HCT116 (cell line): ENCODE measurements at regions not wholly inside any gene's neighbourhood (a gene's known extent, or its start where the extent isn't known, plus 50 kb on each side); places are given as distances from the start of the nearest gene placed in this dataset.

Experiments
- ATAC-seq: fragments of 200-7000 bp; cut with Tn5 transposase; 2 replicates; pipeline ENCODE4 v1.9.1; 2020; ENCODE audit warnings: mild to moderate bottlenecking, moderate library complexity
- BruUV-seq: library from RNA; stranded (reverse); fragments of 400-500 nt; replicated peaks from 2 replicates; lab custom pipeline; 2021; lab: Mats Ljungman, UMichigan
- CTCF ChIA-PET: fragments of 300-600 bp; sonication (Branson Sonifier 250); formaldehyde crosslinking; loops from one replicate; lab custom pipeline; 2021; ENCODE audit warnings: antibody characterized with exemption; lab: Charles Lee
- POLR2A ChIA-PET: fragments of 300-600, 350-600 bp; sonication (Branson Sonifier 250); formaldehyde crosslinking; loops from one replicate; lab custom pipeline; 2021; ENCODE audit warnings: antibody characterized with exemption; lab: Charles Lee
- RAD21 ChIA-PET, 2 experiments: fragments of 300-600 bp; sonication (Branson Sonifier 250); formaldehyde crosslinking; loops; one replicate each; lab custom pipeline; 2023; ENCODE audit warnings: low total read pairs in 2 of 2; ENCODE audit not compliant: uncharacterized antibody in 2 of 2, unreplicated experiment in 2 of 2, low non-redundant PET in 1 of 2; lab: Charles Lee
- DNase-seq: peaks from one replicate; pipeline ENCODE4 v3.0.0-alpha.2; 2010; ENCODE audit warnings: low read depth, low spot score
- H2AFZ ChIP-seq: fragments of 200-600 bp; shearing (Covaris generic), sonication (generic); 2 replicates; pipeline ENCODE4 v1.6.1; 2017; ENCODE audit warnings: low read depth, mixed run types, mixed read lengths, antibody characterized with exemption, low read length; ENCODE audit not compliant: poor library complexity, severe bottlenecking
- H3K27ac ChIP-seq: 2 replicates; pipeline ENCODE4 v1.5.1; 2012; ENCODE audit warnings: low read depth, low read length
- H3K27me3 ChIP-seq: fragments of 200-600 bp; sonication (generic); 2 replicates; pipeline ENCODE4 v1.6.1; 2016; ENCODE audit warnings: mixed run types, low read length, mixed read lengths; ENCODE audit not compliant: insufficient read depth
- H3K36me3 ChIP-seq, 2 experiments: fragments of 200-500 bp in 1 of 2; fragments of 200-600 bp in 1 of 2; sonication (Bioruptor generic) in 1 of 2; sonication (generic) in 1 of 2; 2 replicates each; pipeline versions ENCODE4 v1.5.1 to v1.6.1; 2014 to 2016; ENCODE audit warnings: low read length in 2 of 2, inconsistent platforms in 1 of 2, mixed read lengths in 1 of 2, mixed run types in 1 of 2; ENCODE audit not compliant: insufficient read depth in 2 of 2, control insufficient read depth in 1 of 2
- H3K4me1 ChIP-seq, 2 experiments: fragments of 200-600 bp in 1 of 2; sonication (generic) in 1 of 2; 2 replicates each; pipeline versions ENCODE4 v1.5.1 to v1.6.1; 2012 to 2017; ENCODE audit warnings: low read length in 2 of 2, inconsistent platforms in 1 of 2, mild to moderate bottlenecking in 1 of 2, mixed read lengths in 1 of 2, mixed run types in 1 of 2, moderate library complexity in 1 of 2; ENCODE audit not compliant: insufficient read depth in 2 of 2, control insufficient read depth in 1 of 2
- H3K4me2 ChIP-seq: fragments of 200-600 bp; sonication (generic); 2 replicates; pipeline ENCODE4 v1.6.1; 2017; ENCODE audit warnings: mixed run types, low read length, mixed read lengths
- H3K4me3 ChIP-seq, 2 experiments: fragments of 200-600 bp in 1 of 2; sonication (generic) in 1 of 2; replicated peaks in 1 of 2; 2 replicates each; pipeline ENCODE4 v1.5.1; 2011 to 2016; ENCODE audit warnings: low read length in 2 of 2, control low read depth in 1 of 2, low read depth in 1 of 2, mild to moderate bottlenecking in 1 of 2, mixed read lengths in 1 of 2, mixed run types in 1 of 2
- H3K79me2 ChIP-seq: fragments of 200-600 bp; sonication (generic); 2 replicates; pipeline ENCODE4 v1.6.1; 2017; ENCODE audit warnings: mild to moderate bottlenecking, mixed run types, low read length, moderate library complexity, mixed read lengths; ENCODE audit not compliant: insufficient read depth
- H3K9ac ChIP-seq: fragments of 200-600 bp; sonication (generic); 2 replicates; pipeline ENCODE4 v1.6.1; 2016; ENCODE audit warnings: low read length, mixed read lengths
- H3K9me2 ChIP-seq: fragments of 200-600 bp; sonication (generic), shearing (Covaris generic); 2 replicates; pipeline ENCODE4 v1.6.1; 2017; ENCODE audit warnings: mixed run types, mild to moderate bottlenecking, moderate library complexity; ENCODE audit not compliant: insufficient read depth
- H3K9me3 ChIP-seq, 2 experiments: fragments of 200-500 bp in 1 of 2; fragments of 200-600 bp in 1 of 2; sonication (Bioruptor generic) in 1 of 2; sonication (generic) in 1 of 2; 2 replicates each; pipeline ENCODE4 v1.6.1; 2014 to 2017; ENCODE audit warnings: low read length in 2 of 2, mixed read lengths in 2 of 2, inconsistent platforms in 1 of 2, low read depth in 1 of 2, mild to moderate bottlenecking in 1 of 2, mixed run types in 1 of 2, moderate library complexity in 1 of 2; ENCODE audit not compliant: control insufficient read depth in 1 of 2, insufficient read depth in 1 of 2
- H4K20me1 ChIP-seq: fragments of 200-600 bp; sonication (generic), shearing (Covaris generic); 2 replicates; pipeline ENCODE4 v1.6.1; 2017; ENCODE audit warnings: mixed run types, mild to moderate bottlenecking, moderate library complexity; ENCODE audit not compliant: insufficient read depth
- CEBPB ChIP-seq: IDR thresholded peaks from 2 replicates; pipeline ENCODE4 v1.6.1; 2012; ENCODE audit warnings: low read depth
- CTCF ChIP-seq, 3 experiments: fragments of 200-600 bp in 1 of 3; sonication (generic) in 1 of 3; IDR thresholded peaks in 2 of 3; conservative IDR thresholded peaks in 1 of 3; 2 replicates each; pipeline ENCODE4 v1.5.1; 2012 to 2017; ENCODE audit warnings: low read depth in 2 of 3, low read length in 2 of 3, antibody characterized with exemption in 1 of 3, borderline replicate concordance in 1 of 3, control low read depth in 1 of 3, mild to moderate bottlenecking in 1 of 3, mixed read lengths in 1 of 3, mixed run types in 1 of 3, moderate library complexity in 1 of 3; ENCODE audit not compliant: insufficient read depth in 1 of 3
- EGR1 ChIP-seq: IDR thresholded peaks from 2 replicates; pipeline ENCODE4 v1.6.1; 2012; ENCODE audit warnings: low read depth
- ELF1 ChIP-seq: IDR thresholded peaks from 2 replicates; pipeline ENCODE4 v1.6.1; 2012; ENCODE audit warnings: low read depth, borderline replicate concordance
- EZH2 ChIP-seq: fragments of 200-600 bp; sonication (generic); IDR thresholded peaks from 2 replicates; pipeline ENCODE4 v1.6.1; 2017; ENCODE audit warnings: antibody characterized with exemption, mixed run types
- MAX ChIP-seq: IDR thresholded peaks from 2 replicates; pipeline ENCODE4 v1.6.1; 2012
- POLR2A ChIP-seq: IDR thresholded peaks from 2 replicates; pipeline ENCODE4 v1.7.0; 2011; ENCODE audit warnings: borderline replicate concordance; ENCODE audit not compliant: insufficient read depth, insufficient read length; ENCODE audit errors: extremely low read depth
- POLR2AphosphoS5 ChIP-seq: IDR thresholded peaks from 2 replicates; pipeline ENCODE4 v1.6.1; 2011; ENCODE audit warnings: mild to moderate bottlenecking, low read depth, low read length, moderate library complexity
- RAD21 ChIP-seq: IDR thresholded peaks from 2 replicates; pipeline ENCODE4 v1.6.1; 2012; ENCODE audit warnings: low read depth, mild to moderate bottlenecking
- SIN3A ChIP-seq: IDR thresholded peaks from 2 replicates; pipeline ENCODE4 v1.6.1; 2012; ENCODE audit warnings: low read depth
- SRF ChIP-seq: IDR thresholded peaks from 2 replicates; pipeline ENCODE4 v1.6.1; 2012; ENCODE audit warnings: low read depth
- YY1 ChIP-seq: IDR thresholded peaks from 2 replicates; pipeline ENCODE4 v1.6.1; 2011; ENCODE audit warnings: low read length, low read depth, moderate library complexity, mild to moderate bottlenecking; ENCODE audit not compliant: insufficient replicate concordance; ENCODE audit errors: extremely low read depth
- ZFX ChIP-seq: fragments of 450-650 bp; IDR thresholded peaks from 2 replicates; pipeline ENCODE4 v1.6.1; 2017
- intact Hi-C: fragments of 100-400 bp; cut with micrococcal nuclease; formaldehyde crosslinking; loops from 2 replicates; pipeline ENCODE4 v1.10.0; 2022

- POLR2A ChIA-PET: no interaction called here
- TF ChIP-seq MAX (no peak), CTCF (IDR thresholded peaks at IDR 0.05 in 2 of 3, conservative IDR thresholded peaks at IDR 0.05 in 1 of 3; ENCODE audit: borderline replicate concordance in 1 of 3, insufficient read depth in 1 of 3, low read depth in 2 of 3, low read length in 2 of 3) (no peak)
- no peaks in the 10 kb centered on the region for H3K9me2 ChIP-seq
- no peaks in the 10 kb centered on the region for H3K36me3 ChIP-seq
- H3K4me3 ChIP-seq: no peak overlapping the region
- H3K27ac ChIP-seq: no peak overlapping the region
- H4K20me1 ChIP-seq: no peaks in the 10 kb centered on the region
- no peaks in the 10 kb centered on the region for H3K27me3 ChIP-seq
- no peak overlapping the region for H3K4me2 ChIP-seq
- H3K9ac ChIP-seq: no peak overlapping the region
- H3K4me1 ChIP-seq: no peaks in the 10 kb centered on the region
- no peaks in the 10 kb centered on the region for H3K79me2 ChIP-seq
- no TSS peak for BruUV-seq
- DNase-seq: no peak
- no peak for ATAC-seq
- RAD21 ChIA-PET: no interaction called here
- CTCF ChIA-PET: no interaction called here
- no peaks in the 10 kb centered on the region for H3K9me3 ChIP-seq
- H2AFZ ChIP-seq: no peak overlapping the region
- intact Hi-C loops: no loop called here
Observed at GRCh38 chr2:198706476-198707082, 751.2 kb downstream of the SATB2 start.

- intact Hi-C loops: no loop called here
- no peak for TF ChIP-seq EGR1
- no peak for TF ChIP-seq EZH2
- no peak for TF ChIP-seq ELF1
- no peak for TF ChIP-seq POLR2A
- no peak for TF ChIP-seq CEBPB
- no peak for TF ChIP-seq RAD21
- no peak for TF ChIP-seq SRF
- TF ChIP-seq CTCF (IDR thresholded peaks at IDR 0.05 in 2 of 3, conservative IDR thresholded peaks at IDR 0.05 in 1 of 3; ENCODE audit: borderline replicate concordance in 1 of 3, insufficient read depth in 1 of 3, low read depth in 2 of 3, low read length in 2 of 3): no peak
- no peak for TF ChIP-seq POLR2AphosphoS5
- TF ChIP-seq SIN3A: no peak
- TF ChIP-seq YY1: no peak
- TF ChIP-seq ZFX: no peak
Observed at GRCh38 chr2:198703281-198703680, 754.5 kb downstream of the SATB2 start.

More at GRCh38 chr2:198703281-198703680, 754.5 kb downstream of the SATB2 start:
- ATAC-seq (no peak), DNase-seq (no peak)
- H3K9me3 ChIP-seq: no peaks in the 10 kb centered on the region
- no peaks in the 10 kb centered on the region for H3K4me1 ChIP-seq
- no peaks in the 10 kb centered on the region for H3K79me2 ChIP-seq
- H3K4me3 ChIP-seq: no peak overlapping the region
- no peaks in the 10 kb centered on the region for H3K27me3 ChIP-seq
- H3K27ac ChIP-seq: no peak overlapping the region
- H3K9me2 ChIP-seq: no peaks in the 10 kb centered on the region
- ChIA-PET RAD21 (no interaction called here), POLR2A (no interaction called here), CTCF (no interaction called here)
- no peaks in the 10 kb centered on the region for H4K20me1 ChIP-seq
- H3K36me3 ChIP-seq: no peaks in the 10 kb centered on the region
- H3K9ac ChIP-seq: no peak overlapping the region
- no TSS peak for BruUV-seq
- H2AFZ ChIP-seq: no peak overlapping the region
- no peak overlapping the region for H3K4me2 ChIP-seq
